ENCODE measurements at regions not wholly inside any gene's neighbourhood (a gene's known extent, or its start where the extent isn't known, plus 50 kb on each side); places are given as distances from the start of the nearest gene placed in this dataset.

- Histone ChIP-seq H3K4me2 (ENCODE audit: low read length) (no peak overlapping the region), H3K23ac (ENCODE audit: low read length) (no peak overlapping the region), H4K12ac (ENCODE audit: low read depth, low read length) (no peak overlapping the region), H3K18ac (ENCODE audit: low read length) (no peak overlapping the region), H2BK120ac (ENCODE audit: insufficient read depth, low read length, poor library complexity) (no peak overlapping the region), H3K9ac (ENCODE audit: low read length) (no peak overlapping the region), H3K9me3 (ENCODE audit: insufficient read depth, low read depth, low read length) (no peaks in the 10 kb centered on the region), H3K79me2 (ENCODE audit: control insufficient read depth, insufficient read depth, low read length, poor library complexity) (no peaks in the 10 kb centered on the region), H3K27me3 (ENCODE audit: insufficient read depth, low read length) (no peaks in the 10 kb centered on the region), H4K8ac (ENCODE audit: low read depth, low read length) (no peak overlapping the region), H2AK5ac (ENCODE audit: low read length) (no peak overlapping the region), H3K27ac (ENCODE audit: low read depth, low read length) (no peak overlapping the region), H3K4ac (ENCODE audit: low read depth, low read length) (no peak overlapping the region), H3K4me3 (ENCODE audit: low read depth, low read length) (no peak overlapping the region), H3K79me1 (ENCODE audit: low read length) (no peaks in the 10 kb centered on the region), H3K14ac (ENCODE audit: low read length) (no peak overlapping the region), H3K36me3 (ENCODE audit: control insufficient read depth in 1 of 2, insufficient read depth in 2 of 2, low read length in 2 of 2) (no peaks in the 10 kb centered on the region), H2BK12ac (ENCODE audit: low read length) (no peak overlapping the region), H2BK5ac (ENCODE audit: low read depth, low read length, poor library complexity) (no peak overlapping the region), H4K91ac (ENCODE audit: low read depth, low read length) (no peak overlapping the region), H3K4me1 (ENCODE audit: control insufficient read depth in 1 of 2, insufficient read depth in 2 of 2, low read length in 2 of 2) (no peaks in the 10 kb centered on the region), H2AFZ (ENCODE audit: insufficient read depth, low read length, poor library complexity) (no peak overlapping the region)
- WGBS (ENCODE audit: extremely low coverage, insufficient coverage, insufficient read length) = no CpG with 5 or more reads among the region's 5 CpGs
- no peak for DNase-seq
Measured at GRCh38 chr2:65869296-65869695, 436.9 kb upstream of the SPRED2 start.

GRCh38 chr2:65868177-65868576 lies 435.8 kb upstream of the SPRED2 start:
- H3K4ac ChIP-seq (ENCODE audit: low read depth, low read length) = no peak overlapping the region
- H3K4me2 ChIP-seq (ENCODE audit: low read length) = no peak overlapping the region
- no peak overlapping the region for H3K23ac ChIP-seq (ENCODE audit: low read length)
- H2BK120ac ChIP-seq (ENCODE audit: insufficient read depth, low read length, poor library complexity) = no peak overlapping the region
- H2BK5ac ChIP-seq (ENCODE audit: low read depth, low read length, poor library complexity) = no peak overlapping the region
- no peak overlapping the region for H4K12ac ChIP-seq (ENCODE audit: low read depth, low read length)
- no peaks in the 10 kb centered on the region for H3K4me1 ChIP-seq (ENCODE audit: control insufficient read depth in 1 of 2, insufficient read depth in 2 of 2, low read length in 2 of 2)
- no peak overlapping the region for H3K18ac ChIP-seq (ENCODE audit: low read length)
- no peak overlapping the region for H3K9ac ChIP-seq (ENCODE audit: low read length)
- no peak overlapping the region for H2AK5ac ChIP-seq (ENCODE audit: low read length)
- no peaks in the 10 kb centered on the region for H3K9me3 ChIP-seq (ENCODE audit: insufficient read depth, low read depth, low read length)
- no CpG with 5 or more reads among the region's 5 CpGs for WGBS (ENCODE audit: extremely low coverage, insufficient coverage, insufficient read length)
- H4K8ac ChIP-seq (ENCODE audit: low read depth, low read length) = no peak overlapping the region
- H3K79me1 ChIP-seq (ENCODE audit: low read length) = no peaks in the 10 kb centered on the region
- no peak overlapping the region for H3K14ac ChIP-seq (ENCODE audit: low read length)
- H3K4me3 ChIP-seq (ENCODE audit: low read depth, low read length) = no peak overlapping the region
- no peak overlapping the region for H2AFZ ChIP-seq (ENCODE audit: insufficient read depth, low read length, poor library complexity)
- H3K79me2 ChIP-seq (ENCODE audit: control insufficient read depth, insufficient read depth, low read length, poor library complexity) = no peaks in the 10 kb centered on the region
- H2BK12ac ChIP-seq (ENCODE audit: low read length) = no peak overlapping the region
- H3K36me3 ChIP-seq (ENCODE audit: control insufficient read depth in 1 of 2, insufficient read depth in 2 of 2, low read length in 2 of 2) = no peaks in the 10 kb centered on the region
- H4K91ac ChIP-seq (ENCODE audit: low read depth, low read length) = no peak overlapping the region
- H3K27me3 ChIP-seq (ENCODE audit: insufficient read depth, low read length) = no peaks in the 10 kb centered on the region
- no peak overlapping the region for H3K27ac ChIP-seq (ENCODE audit: low read depth, low read length)
- DNase-seq = no peak

- H3K79me2 ChIP-seq (ENCODE audit: control insufficient read depth, insufficient read depth, low read length, poor library complexity) = no peaks in the 10 kb centered on the region
- no peak overlapping the region for H2BK120ac ChIP-seq (ENCODE audit: insufficient read depth, low read length, poor library complexity)
- no peak overlapping the region for H3K14ac ChIP-seq (ENCODE audit: low read length)
- no peak overlapping the region for H4K8ac ChIP-seq (ENCODE audit: low read depth, low read length)
- H3K79me1 ChIP-seq (ENCODE audit: low read length) = no peaks in the 10 kb centered on the region
- H4K91ac ChIP-seq (ENCODE audit: low read depth, low read length) = no peak overlapping the region
- no peak overlapping the region for H2AK5ac ChIP-seq (ENCODE audit: low read length)
- H2AFZ ChIP-seq (ENCODE audit: insufficient read depth, low read length, poor library complexity) = no peak overlapping the region
- H3K27me3 ChIP-seq (ENCODE audit: insufficient read depth, low read length) = no peaks in the 10 kb centered on the region
- H3K4ac ChIP-seq (ENCODE audit: low read depth, low read length) = no peak overlapping the region
- no peak overlapping the region for H3K18ac ChIP-seq (ENCODE audit: low read length)
- no peak overlapping the region for H3K4me3 ChIP-seq (ENCODE audit: low read depth, low read length)
- H3K4me2 ChIP-seq (ENCODE audit: low read length) = no peak overlapping the region
- no peak overlapping the region for H2BK5ac ChIP-seq (ENCODE audit: low read depth, low read length, poor library complexity)
- WGBS (ENCODE audit: extremely low coverage, insufficient coverage, insufficient read length) = no CpG with 5 or more reads among the region's 4 CpGs
- H3K9ac ChIP-seq (ENCODE audit: low read length) = no peak overlapping the region
- no peak overlapping the region for H4K12ac ChIP-seq (ENCODE audit: low read depth, low read length)
- H3K23ac ChIP-seq (ENCODE audit: low read length) = no peak overlapping the region
- no peaks in the 10 kb centered on the region for H3K9me3 ChIP-seq (ENCODE audit: insufficient read depth, low read depth, low read length)
- DNase-seq = no peak
- H3K36me3 ChIP-seq (ENCODE audit: control insufficient read depth in 1 of 2, insufficient read depth in 2 of 2, low read length in 2 of 2) = no peaks in the 10 kb centered on the region
- no peaks in the 10 kb centered on the region for H3K4me1 ChIP-seq (ENCODE audit: control insufficient read depth in 1 of 2, insufficient read depth in 2 of 2, low read length in 2 of 2)
- H3K27ac ChIP-seq (ENCODE audit: low read depth, low read length) = no peak overlapping the region
- H2BK12ac ChIP-seq (ENCODE audit: low read length) = no peak overlapping the region
Measured at GRCh38 chr2:65867446-65867845, 435.0 kb upstream of the SPRED2 start.

GRCh38 chr2:65866148-65866547 lies 433.7 kb upstream of the SPRED2 start:
- Histone ChIP-seq H3K4ac (ENCODE audit: low read depth, low read length) (no peak overlapping the region), H3K4me2 (ENCODE audit: low read length) (no peak overlapping the region), H3K18ac (ENCODE audit: low read length) (no peak overlapping the region), H3K14ac (ENCODE audit: low read length) (no peak overlapping the region), H2BK12ac (ENCODE audit: low read length) (no peak overlapping the region), H2AK5ac (ENCODE audit: low read length) (no peak overlapping the region), H3K4me1 (ENCODE audit: control insufficient read depth in 1 of 2, insufficient read depth in 2 of 2, low read length in 2 of 2) (no peaks in the 10 kb centered on the region), H4K91ac (ENCODE audit: low read depth, low read length) (no peak overlapping the region), H3K27me3 (ENCODE audit: insufficient read depth, low read length) (no peaks in the 10 kb centered on the region), H2BK5ac (ENCODE audit: low read depth, low read length, poor library complexity) (no peak overlapping the region), H3K36me3 (ENCODE audit: control insufficient read depth in 1 of 2, insufficient read depth in 2 of 2, low read length in 2 of 2) (no peaks in the 10 kb centered on the region), H3K79me1 (ENCODE audit: low read length) (no peaks in the 10 kb centered on the region), H2BK120ac (ENCODE audit: insufficient read depth, low read length, poor library complexity) (no peak overlapping the region), H4K8ac (ENCODE audit: low read depth, low read length) (no peak overlapping the region), H3K79me2 (ENCODE audit: control insufficient read depth, insufficient read depth, low read length, poor library complexity) (no peaks in the 10 kb centered on the region), H3K9ac (ENCODE audit: low read length) (no peak overlapping the region), H3K23ac (ENCODE audit: low read length) (no peak overlapping the region), H3K27ac (ENCODE audit: low read depth, low read length) (no peak overlapping the region), H4K12ac (ENCODE audit: low read depth, low read length) (no peak overlapping the region), H2AFZ (ENCODE audit: insufficient read depth, low read length, poor library complexity) (no peak overlapping the region), H3K4me3 (ENCODE audit: low read depth, low read length) (no peak overlapping the region), H3K9me3 (ENCODE audit: insufficient read depth, low read depth, low read length) (no peaks in the 10 kb centered on the region)
- no peak for DNase-seq
- WGBS (ENCODE audit: extremely low coverage, insufficient coverage, insufficient read length) = no CpG with 5 or more reads among the region's 3 CpGs
